ENCODE measurements at regions not wholly inside any gene's neighbourhood (a gene's known extent, or its start where the extent isn't known, plus 50 kb on each side); places are given as distances from the start of the nearest gene placed in this dataset.

GRCh38 chr21:25300632-25301031 is 306.6 kb downstream of the MRPL39 start:
- no peak for TF ChIP-seq POLR2A (IDR thresholded peaks at IDR 0.05)
- TF ChIP-seq, protein P1, sequence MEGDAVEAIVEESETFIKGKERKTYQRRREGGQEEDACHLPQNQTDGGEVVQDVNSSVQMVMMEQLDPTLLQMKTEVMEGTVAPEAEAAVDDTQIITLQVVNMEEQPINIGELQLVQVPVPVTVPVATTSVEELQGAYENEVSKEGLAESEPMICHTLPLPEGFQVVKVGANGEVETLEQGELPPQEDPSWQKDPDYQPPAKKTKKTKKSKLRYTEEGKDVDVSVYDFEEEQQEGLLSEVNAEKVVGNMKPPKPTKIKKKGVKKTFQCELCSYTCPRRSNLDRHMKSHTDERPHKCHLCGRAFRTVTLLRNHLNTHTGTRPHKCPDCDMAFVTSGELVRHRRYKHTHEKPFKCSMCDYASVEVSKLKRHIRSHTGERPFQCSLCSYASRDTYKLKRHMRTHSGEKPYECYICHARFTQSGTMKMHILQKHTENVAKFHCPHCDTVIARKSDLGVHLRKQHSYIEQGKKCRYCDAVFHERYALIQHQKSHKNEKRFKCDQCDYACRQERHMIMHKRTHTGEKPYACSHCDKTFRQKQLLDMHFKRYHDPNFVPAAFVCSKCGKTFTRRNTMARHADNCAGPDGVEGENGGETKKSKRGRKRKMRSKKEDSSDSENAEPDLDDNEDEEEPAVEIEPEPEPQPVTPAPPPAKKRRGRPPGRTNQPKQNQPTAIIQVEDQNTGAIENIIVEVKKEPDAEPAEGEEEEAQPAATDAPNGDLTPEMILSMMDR (IDR thresholded peaks at IDR 0.05) = no peak

All from transverse colon (tissue), 3 donors.